HG03175 (cell line): ENCODE measurements at regions not wholly inside any gene's neighbourhood (a gene's known extent, or its start where the extent isn't known, plus 50 kb on each side); places are given as distances from the start of the nearest gene placed in this dataset.

Experiments used
- ATAC-seq: cut with Tn5 transposase; IDR thresholded peaks from one replicate; pipeline ENCODE4 v1.9.1; 2021; ENCODE audit warnings: mild to moderate bottlenecking, moderate library complexity; ENCODE audit not compliant: unreplicated experiment

DNA sequence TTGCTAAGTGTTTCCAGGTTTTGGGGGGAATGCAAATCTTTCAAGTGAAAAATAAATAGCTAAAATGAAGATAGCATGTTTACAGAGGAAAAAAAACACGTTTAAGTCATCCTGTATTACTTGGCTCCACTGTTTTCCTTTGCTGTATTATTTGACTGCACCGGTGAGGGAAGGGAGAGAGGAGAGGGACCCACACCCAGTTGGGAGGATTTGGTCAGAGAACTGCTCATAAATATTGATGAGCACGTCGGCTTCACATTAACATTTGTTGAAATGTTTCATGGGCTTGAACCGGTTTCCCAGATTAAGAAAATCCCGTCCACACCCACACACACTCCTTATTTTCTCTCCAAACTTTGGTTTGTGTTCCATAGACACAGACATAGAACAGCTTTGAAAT is 493.8 kb upstream of the MGMT start:
- ATAC-seq, result no peak

DNA sequence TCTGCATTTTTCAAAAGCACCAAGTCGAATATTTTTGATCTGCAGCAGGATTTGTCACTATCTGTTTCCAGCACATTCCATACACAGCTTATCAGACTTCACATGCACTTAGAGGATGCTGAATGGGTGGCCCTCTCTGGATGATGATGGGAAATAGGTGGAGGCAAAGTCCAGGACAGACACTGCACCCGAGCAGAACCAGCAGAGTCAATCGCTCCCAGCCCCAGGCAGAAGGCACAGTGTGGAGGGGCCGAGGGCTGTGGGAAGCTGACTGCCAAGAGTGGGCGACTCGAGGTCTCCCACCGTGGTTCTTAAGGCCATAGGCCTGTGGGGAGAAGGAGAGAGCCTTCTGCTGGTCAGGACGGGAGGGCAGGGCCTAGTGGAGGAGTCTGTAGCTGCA is 490.2 kb upstream of the MGMT start:
- ATAC-seq, result no peak

DNA sequence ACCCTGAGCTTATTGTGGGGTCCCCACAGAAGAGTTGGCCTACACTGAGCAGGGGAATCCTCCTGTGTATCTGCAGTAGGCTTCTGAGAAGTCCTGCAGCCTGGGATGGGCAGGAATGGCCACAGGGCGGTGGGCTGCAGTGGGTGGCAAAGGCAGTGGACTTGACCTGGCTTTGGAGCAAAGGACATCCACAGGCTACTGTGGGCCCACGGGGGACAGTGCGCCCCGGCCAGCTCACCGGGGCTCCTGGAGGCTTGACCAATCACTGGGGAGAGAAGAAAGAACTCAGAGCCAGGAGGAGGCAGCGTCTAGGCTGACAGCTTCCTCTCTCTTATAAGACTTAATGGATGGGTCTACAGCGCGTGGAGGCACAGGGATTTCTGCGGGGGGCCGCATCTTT is 488.8 kb upstream of the MGMT start:
- no peak for ATAC-seq

DNA sequence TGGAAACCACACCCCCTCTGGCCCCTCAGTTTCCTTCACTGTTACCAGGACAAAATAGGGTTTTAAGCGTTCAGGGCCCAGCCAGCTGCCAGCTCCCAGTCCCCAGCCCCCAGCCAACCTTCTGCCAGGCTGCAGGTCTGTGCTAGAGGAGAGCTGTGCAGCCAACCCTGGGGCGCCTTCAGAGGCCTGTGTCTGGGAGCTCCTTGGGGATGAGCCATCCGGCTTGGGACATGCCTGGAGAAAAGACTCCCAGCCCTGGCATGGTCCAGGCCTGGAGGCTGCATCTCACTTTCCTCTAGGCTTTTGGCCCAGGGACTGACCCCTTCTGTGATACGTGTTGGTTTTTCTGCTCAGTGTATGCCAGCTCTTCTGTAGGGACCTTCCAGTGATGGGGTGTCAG is 487.6 kb upstream of the MGMT start:
- no peak for ATAC-seq

DNA sequence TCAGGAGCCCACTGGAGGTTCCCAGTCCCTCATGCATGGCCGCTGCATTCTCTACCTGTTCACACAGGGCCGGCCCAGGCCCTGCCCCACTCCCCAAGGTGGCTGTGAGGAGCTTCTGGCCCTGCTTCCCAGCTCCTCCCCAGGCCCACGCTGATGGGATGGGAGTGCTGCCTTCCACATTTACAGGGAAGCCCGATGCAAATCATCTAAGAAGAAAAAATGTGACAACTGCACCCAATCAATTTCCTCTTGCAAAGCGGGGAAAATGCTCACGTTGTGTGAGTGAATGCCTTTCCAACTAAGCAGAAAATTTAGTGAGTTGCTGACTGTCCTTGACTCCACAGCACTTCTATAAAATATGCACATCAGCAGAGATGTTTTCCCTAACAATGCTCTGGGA is 485.8 kb upstream of the MGMT start:
- ATAC-seq, result no peak

DNA sequence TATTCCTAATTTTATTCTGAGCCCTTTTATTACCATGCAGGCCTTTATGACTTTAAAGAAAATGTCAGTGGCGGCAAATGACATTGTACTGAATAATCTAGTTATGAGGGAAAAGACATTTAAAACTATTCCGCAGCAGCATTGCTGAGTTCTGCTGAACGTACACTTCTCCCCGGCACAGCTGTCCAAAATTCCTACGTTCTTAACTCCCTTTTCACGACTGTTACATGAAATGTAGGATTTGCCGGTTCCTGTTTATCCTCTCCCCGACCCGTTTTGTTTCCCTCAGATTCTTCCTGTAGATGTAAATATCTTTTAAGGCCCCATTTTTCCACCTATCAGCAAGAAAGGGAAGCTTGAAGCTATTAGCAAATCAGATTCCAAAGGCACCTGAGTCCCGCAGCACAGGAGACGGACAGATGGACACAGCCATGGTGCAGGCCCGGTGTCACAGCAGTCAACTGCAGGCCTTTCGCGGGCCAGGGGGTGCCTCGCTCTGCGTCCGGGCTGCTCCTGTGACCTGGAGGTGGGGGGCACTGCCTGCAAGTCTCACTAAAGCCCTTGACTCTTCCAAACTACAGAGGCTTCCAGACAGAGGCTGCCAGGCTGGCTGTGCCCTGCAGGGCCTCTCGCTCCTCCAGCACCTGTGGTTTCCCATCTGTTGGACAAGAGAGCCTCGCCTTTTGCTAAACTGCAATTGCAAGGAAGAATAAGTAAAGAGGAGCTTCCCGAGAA is 485.0 kb upstream of the MGMT start:
- no peak for ATAC-seq

DNA sequence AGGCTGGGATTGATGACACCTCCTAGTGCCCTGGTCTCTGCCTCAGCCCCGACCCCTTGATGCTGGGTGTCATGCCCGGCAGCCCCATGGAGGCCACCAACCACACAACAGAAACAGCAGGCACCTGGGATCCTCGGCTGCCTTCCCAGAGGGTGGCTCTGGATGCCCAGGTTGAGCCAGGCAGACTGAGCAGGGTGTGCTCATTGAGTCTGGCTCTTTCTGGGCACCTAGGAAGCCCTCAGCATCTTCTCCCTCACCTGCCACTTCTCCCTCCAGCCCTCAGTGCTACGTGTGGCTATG is 484.5 kb upstream of the MGMT start:
- no peak for ATAC-seq

- ATAC-seq, result no peak
Measured at GRCh38 chr10:128985036-128985435, 482.0 kb upstream of the MGMT start.

DNA sequence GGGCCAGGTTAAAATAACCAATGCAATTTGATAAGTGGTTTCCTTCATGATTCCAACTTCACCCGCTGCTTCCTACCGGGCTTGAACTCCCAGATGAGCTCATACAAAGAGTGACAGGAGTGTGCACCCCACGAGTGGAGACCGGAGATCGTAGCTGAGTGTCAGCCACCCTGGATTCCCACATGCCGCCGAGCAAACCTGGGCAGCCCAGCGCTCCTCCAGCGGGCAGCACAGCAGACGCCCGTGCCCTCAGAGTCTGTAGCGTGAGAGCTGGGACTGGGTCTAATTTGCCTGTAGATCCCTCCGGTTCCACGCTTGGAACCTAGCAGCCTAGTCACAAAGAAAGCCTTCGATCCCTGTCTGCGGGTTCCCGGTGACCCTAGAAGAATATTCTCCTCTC is 476.1 kb upstream of the MGMT start:
- no peak for ATAC-seq

DNA sequence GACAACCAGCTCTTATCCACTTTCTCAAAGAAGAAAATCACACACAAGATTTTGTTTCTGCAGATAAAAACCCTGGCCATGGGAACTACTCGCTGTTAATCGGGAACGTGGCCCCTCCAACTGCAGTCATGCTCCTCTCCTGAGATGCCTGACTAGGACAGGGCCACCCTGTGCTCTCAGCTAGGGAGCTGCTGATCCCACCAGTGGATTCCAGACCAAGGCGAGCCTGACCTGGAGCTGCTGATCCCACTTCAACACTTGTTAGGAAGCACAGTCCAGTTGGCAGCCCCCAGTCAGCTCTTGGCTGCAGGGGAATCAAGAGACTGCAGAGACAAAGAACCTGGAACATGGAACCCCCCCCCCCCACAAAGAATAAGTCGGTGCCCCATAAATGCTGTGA is 474.3 kb upstream of the MGMT start:
- ATAC-seq, result no peak

GRCh38 chr10:128993443-128993842 is 473.6 kb upstream of the MGMT start:
- ATAC-seq, result no peak

- ATAC-seq, result no peak
Measured at GRCh38 chr10:128993911-128994538, 473.0 kb upstream of the MGMT start.

- ATAC-seq, result no peak
Measured at GRCh38 chr10:128994598-128995143, 472.4 kb upstream of the MGMT start.

GRCh38 chr10:128995676-128996075 is 471.4 kb upstream of the MGMT start:
- no peak for ATAC-seq

GRCh38 chr10:128996092-128996491 is 470.9 kb upstream of the MGMT start:
- no peak for ATAC-seq

DNA sequence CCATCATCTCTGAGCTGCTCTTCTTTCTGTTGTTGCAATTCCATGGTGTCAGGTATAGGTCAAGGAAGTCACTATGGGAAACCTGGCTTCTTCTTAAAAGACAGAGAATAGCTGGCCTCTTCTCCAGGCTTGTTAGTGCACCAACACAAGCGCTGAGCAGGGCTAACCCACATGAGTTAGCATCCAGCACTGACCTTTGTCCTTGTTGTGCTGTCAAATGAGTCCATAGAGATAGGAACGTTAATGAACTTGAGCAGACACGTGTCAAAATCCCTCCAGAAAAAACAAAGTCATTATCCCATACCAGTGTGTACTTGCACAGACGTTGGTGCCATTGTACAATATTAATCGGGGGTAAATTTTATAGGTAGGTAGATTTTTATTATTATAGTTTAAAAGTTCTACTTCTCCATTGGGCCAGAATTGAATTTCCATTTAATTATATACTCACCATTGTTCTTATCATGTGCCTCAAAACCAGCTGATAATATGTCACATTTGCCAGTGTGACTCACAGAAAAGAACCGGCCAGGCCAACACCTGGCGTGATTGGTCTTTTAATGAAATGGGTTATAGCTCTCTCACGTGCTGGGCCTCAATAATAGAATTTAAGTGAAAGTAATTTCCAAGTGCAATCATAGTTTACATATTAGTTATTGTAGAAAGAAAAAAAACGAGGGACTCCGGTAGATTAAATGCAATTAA is 468.8 kb upstream of the MGMT start:
- ATAC-seq, result no peak

GRCh38 chr10:129004398-129004797 is 462.6 kb upstream of the MGMT start:
- no peak for ATAC-seq

DNA sequence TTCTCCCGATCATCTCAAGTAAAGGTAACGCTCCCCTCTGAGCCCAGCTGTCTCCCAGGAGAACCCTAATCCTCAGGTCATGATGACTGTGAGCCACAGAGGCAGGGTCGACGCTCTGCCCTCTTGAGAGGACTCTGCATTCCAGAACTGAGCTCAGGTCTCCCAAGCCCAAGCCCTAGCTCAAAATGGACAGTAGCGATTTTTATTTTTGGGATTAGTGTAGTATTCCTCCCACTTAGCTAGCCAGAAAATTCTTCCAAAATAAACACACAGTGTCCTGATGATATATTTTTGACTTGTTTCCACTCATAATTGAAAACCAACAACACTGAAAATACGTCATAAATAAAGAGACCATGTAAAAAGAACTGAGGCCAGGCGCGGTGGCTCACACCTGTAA is 462.0 kb upstream of the MGMT start:
- no peak for ATAC-seq

DNA sequence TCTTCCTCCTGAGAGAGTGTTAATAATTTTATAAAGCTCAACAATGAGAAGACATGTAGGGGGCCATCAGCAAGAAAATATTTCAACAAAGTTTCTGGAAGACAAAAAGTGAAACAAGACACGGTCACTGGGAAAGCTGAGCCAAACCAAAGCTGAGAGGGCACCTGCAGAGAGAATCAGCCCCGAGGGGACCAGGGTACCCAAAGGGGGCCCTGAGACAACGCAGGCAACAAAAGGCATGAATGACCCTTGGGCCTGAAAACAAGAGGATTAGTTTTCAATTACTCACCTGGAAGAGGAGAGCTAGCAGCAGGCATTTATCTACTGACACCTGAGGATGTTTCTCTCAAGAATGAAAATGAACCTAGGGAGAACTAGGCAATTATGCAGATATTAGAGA is 461.2 kb upstream of the MGMT start:
- no peak for ATAC-seq

GRCh38 chr10:129018511-129018910 is 448.5 kb upstream of the MGMT start:
- ATAC-seq, result no peak

DNA sequence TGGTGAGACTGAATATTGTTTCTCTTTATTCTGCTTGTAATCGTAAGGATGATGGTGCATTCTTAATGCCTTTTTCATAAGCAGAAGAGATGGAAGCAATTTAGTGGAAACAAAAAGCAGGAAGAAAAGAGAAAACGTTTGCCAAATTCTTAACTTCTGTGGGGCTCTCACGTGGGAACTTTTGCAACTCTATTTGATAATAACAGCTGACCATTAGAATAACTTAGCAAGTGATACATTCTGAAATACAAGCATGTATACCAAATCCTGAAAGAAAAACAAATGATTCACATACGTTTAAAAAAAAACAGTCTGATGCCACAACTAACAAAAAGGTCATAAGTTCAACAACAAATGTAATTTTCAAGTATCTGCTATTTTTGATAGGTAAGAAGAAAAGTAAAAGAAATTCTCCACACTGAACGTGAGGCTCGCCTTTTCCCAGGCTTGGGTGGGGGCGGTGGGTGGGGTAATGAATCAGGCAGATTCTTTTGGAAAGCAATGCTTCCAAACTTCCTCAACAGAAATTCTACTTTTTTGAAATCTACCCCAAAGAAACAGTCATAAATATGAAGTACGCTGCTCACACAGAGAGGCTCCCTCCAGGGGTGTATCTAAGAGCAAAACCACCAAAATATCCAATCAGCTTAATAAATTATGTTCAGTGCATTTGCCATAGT is 446.2 kb upstream of the MGMT start:
- no peak for ATAC-seq
